DOHH2 (cell line): ENCODE measurements at regions not wholly inside any gene's neighbourhood (a gene's known extent, or its start where the extent isn't known, plus 50 kb on each side); places are given as distances from the start of the nearest gene placed in this dataset.

Source experiments
- CTCF ChIP-seq: fragments of 200-600 bp; sonication (generic); IDR thresholded peaks from one replicate; pipeline ENCODE4 v1.5.1; 2014; ENCODE audit warnings: antibody characterized with exemption, mild to moderate bottlenecking, low read depth, low read length; ENCODE audit not compliant: poor library complexity, severe bottlenecking
- EZH2phosphoT487 ChIP-seq: fragments of 200-600 bp; sonication (generic); IDR thresholded peaks from 2 replicates; pipeline ENCODE4 v1.6.1; 2017; ENCODE audit warnings: borderline replicate concordance, mild to moderate bottlenecking, antibody characterized with exemption, low read length, moderate library complexity, mixed read lengths

GRCh38 chr9:109862452-109862851 lies 82.5 kb downstream of the PALM2AKAP2 start:
- TF ChIP-seq CTCF, result no peak
- no peak for TF ChIP-seq EZH2phosphoT487
